ENCODE measurements at regions not wholly inside any gene's neighbourhood (a gene's known extent, or its start where the extent isn't known, plus 50 kb on each side); places are given as distances from the start of the nearest gene placed in this dataset.
"Not testable (repeated sequence)": the region's sequence is repeated elsewhere in the genome, so short reads cannot be mapped to it uniquely, and the experiment has no call there.

- DNase-seq = no peak
Measured at GRCh38 chr2:51812138-51812866, 780.4 kb upstream of the NRXN1 start.

DNA sequence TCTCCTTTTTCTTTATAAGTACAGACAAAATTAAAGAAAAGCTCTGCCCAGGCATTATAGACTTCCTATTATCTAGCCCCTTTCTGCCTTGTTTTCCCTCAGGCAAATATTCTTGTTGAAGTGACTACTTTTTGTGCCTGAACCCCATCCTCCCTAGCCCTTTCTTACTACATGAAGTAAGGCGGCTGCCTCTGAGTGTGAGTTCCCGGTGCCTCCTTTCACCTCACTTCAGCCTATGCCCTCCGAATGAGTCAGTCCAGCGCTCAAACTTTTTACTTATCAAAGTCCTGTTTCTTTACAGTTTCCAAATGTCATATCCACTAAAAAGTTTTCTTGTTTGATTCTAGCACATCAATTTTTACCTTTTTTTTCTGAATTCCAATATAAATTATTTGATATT lies 778.3 kb upstream of the NRXN1 start:
- no peak for DNase-seq

GRCh38 chr2:51807229-51807628 lies 775.3 kb upstream of the NRXN1 start:
- DNase-seq = no peak

DNA sequence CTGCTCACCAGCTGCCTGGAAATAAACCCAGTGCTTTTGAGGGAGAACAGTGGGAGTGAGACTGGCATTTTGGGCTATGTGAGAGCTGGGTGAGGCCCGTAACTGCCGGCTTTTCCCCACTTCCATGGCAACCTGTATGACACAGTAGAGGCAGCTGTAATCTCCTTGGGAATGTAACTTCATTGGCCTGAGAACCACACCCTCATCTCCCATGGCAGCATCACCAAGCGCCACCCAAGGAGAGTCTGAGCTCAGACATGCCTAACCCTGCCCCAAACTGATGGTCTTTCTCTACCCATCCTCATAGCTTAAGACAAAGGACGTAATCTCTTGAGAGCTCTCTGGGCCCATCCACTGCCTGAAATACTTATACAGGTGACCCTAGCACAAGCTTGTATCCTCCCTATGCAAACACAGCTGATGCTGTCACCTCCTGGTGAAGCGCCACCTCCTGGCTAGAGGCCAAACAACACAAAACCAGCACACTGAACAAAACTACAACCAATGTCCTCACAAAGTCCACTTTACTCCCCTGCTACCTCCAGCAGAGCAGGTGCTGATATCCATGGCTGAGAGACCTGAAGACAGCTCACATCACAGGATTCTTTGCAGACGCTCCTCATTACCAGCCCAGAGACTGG lies 763.4 kb upstream of the NRXN1 start:
- no peak for DNase-seq

GRCh38 chr2:51791496-51791895 lies 759.6 kb upstream of the NRXN1 start:
- no peak for DNase-seq

DNA sequence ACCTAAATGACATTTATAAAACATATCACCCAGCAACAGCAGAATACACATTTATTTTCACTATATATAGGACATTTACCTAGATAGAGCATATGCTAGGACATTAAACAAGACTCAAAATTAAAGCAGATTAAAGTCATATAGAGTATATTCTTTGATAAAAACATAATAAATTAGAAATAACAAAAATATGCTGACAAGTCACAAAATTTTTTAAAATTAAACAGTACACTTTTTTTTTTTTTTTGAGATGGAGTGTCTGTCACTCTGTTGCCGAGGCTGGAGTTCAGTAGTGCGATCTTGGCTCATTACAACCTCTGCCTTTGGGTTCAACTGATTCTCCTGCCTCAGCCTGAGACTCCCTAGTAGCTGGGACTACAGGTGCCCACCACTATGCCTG lies 758.9 kb upstream of the NRXN1 start:
- DNase-seq = no peak

- no peak for DNase-seq
Measured at GRCh38 chr2:51789918-51790317, 758.0 kb upstream of the NRXN1 start.

DNA sequence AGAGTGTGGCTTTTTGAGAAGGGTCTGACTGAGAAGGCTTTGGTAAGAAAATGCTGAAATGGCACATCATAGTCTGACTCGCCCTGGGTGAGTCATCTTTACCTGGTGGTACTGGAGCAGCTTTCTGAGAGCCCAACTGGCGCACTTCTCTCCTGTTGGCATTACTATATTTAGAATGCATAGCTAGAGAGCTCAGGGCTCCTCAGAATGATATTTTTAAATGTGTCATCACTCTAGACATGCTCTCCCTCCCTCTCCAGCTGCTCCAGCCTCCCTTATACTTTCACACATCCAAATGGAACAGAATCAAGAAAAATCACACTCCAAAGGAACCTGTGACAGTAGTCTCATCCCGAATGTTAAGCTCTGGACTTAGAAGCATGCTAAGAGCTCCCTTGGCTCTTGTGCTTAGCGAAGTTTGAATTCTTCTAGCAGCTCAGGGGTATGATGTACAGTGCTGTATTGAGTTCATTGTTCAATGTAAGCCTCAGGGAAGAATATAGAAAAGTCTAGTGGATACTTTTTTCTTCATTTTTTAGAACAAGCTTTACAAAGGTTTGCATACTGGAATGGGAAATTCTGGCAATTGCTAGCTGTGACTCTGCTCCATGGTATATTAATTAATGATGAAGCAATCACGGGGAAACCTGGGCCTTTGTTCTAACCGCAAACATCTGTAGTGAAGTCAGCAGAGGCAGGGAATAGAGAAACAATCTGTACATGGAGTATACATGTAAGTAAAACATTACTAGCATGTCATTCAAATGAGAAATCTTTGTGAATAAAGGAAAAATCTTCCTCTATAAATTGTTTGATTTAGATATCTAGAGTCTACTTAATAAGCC lies 751.2 kb upstream of the NRXN1 start:
- DNase-seq = no peak

DNA sequence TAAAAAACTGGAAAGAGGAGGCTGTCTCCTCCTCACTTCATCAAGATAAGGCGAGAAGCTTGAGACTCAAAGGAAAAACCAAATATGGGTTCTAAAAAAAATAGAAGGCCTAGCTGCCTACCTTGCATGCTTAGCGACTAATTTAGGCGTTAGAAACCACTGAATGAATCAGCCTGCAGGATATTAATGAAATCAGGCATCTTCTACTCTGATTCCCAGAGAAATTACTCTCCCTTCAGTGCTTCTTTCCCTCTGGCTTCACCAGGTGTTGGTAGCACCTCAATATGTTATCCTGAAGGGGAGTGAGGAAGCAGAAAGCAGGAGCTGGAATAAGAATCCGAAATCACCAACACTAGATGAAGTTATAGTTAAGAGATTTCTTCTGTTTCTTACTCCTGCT lies 749.8 kb upstream of the NRXN1 start:
- no peak for DNase-seq

DNA sequence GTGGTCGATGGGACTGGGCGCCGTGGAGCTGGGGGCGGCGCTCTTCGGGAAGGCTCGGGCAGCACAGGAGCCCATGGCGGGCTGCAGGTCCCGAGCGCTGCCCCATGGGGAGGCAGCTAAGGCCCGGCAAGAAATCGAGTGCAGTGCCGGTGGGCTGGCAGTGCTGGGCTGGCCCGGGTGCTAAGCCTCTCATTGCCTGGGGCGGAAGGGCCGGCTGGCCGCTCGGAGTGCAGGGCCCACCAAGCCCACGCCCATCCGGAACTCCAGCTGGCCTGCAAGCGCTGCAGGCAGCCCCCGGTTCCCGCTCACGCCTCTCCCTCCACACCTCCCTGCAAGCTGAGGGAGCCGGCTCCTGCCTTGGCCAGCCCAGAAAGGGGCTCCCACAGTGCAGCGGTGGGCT lies 748.4 kb upstream of the NRXN1 start:
- no peak for DNase-seq

- DNase-seq = not testable (repeated sequence)
Measured at GRCh38 chr2:51779723-51780122, 747.8 kb upstream of the NRXN1 start.

GRCh38 chr2:51778806-51779205 lies 746.9 kb upstream of the NRXN1 start:
- DNase-seq = no peak

DNA sequence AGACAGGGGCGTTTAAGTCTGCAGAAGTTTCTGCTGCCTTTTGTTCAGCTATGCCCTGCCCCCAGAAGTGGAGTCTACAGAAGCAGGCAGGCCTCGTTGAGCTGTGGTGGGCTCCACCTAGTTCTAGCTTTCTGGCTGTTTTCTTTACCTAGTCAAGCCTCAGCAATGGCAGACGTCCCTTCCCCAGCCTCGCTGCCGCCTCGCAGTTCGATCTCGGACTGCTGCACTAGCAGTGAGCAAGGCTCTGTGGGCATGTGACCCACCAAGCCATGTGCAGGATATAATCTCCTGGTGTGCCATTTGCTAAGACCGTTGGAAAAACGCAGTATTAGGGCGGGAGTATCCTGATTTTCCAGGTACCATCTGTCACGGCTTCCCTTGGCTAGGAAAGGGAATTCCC lies 742.7 kb upstream of the NRXN1 start:
- not testable (repeated sequence) for DNase-seq

DNA sequence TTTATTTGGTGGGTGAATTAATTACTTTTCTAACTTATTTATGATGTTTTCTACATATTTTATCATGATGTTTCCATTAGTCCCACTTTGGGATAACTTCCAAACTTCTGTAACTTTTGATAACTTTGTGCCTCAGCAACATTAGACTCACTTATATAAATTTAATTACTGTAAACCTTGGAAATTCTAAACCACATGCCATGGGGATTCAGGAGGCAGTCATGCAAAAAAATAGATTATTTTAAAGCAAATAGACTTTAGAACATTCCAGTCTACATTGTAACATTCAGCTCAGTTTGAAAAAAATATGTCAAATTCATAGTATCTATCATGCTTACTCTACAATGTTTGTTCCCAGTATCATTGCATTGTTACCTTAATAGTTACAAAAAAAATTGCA lies 728.5 kb upstream of the NRXN1 start:
- no peak for DNase-seq

GRCh38 chr2:51758081-51758480 lies 726.1 kb upstream of the NRXN1 start:
- no peak for DNase-seq

DNA sequence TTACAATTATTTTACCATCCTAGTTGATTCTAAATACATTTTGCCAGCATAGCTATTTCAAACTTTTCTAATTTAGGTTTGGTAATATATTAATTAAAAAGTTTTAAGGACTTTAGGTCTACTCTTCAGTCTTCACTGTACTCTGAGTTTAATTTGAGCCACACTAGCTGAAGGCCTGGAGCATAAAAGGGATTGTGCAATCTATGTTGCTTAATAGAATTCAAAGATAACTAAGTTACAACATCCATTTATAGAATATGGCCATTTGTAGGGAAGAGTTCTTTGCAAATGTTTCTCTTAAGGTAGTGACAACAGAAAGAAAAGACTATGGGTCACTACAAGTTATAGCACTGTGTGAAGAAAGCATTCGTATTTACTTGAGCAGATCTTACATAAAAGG lies 702.2 kb upstream of the NRXN1 start:
- DNase-seq = no peak

- no peak for DNase-seq
Measured at GRCh38 chr2:51723691-51724090, 691.8 kb upstream of the NRXN1 start.

- DNase-seq = no peak
Measured at GRCh38 chr2:51722311-51722710, 690.4 kb upstream of the NRXN1 start.

- no peak for DNase-seq
Measured at GRCh38 chr2:51720826-51721225, 688.9 kb upstream of the NRXN1 start.

GRCh38 chr2:51718881-51719280 lies 686.9 kb upstream of the NRXN1 start:
- DNase-seq = no peak

- DNase-seq = no peak
Measured at GRCh38 chr2:51717312-51717711, 685.4 kb upstream of the NRXN1 start.

DNA sequence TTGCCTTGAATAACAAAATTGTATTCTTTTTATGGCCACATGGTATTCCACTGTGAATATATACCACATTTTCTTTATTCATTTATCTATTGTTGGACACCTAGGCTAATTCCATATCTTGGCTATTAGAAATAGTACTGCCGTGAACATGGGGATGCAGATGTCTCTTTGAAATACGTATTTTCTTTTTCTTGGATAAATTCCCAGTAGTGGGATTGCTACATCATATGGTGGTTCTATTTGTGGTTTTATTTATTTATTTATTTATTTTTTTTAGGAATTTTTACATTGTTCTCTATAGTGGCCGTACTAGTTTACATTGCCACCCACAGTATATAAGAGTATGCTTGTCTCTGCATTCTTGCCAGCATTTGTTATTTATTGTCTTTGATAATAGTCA lies 679.8 kb upstream of the NRXN1 start:
- no peak for DNase-seq

GRCh38 chr2:51710222-51710621 lies 678.3 kb upstream of the NRXN1 start:
- DNase-seq = no peak

GRCh38 chr2:51707625-51708024 lies 675.7 kb upstream of the NRXN1 start:
- DNase-seq = no peak

Data from central memory CD4-positive, alpha-beta T cell (primary cell).